Neural cell (in vitro differentiated cells): ENCODE measurements at regions not wholly inside any gene's neighbourhood (a gene's known extent, or its start where the extent isn't known, plus 50 kb on each side); places are given as distances from the start of the nearest gene placed in this dataset.

ENCODE experiments used
- H2AFZ ChIP-seq: fragments of 200-600, 300-800 bp; sonication (generic), shearing (Covaris generic); 2 replicates; pipeline ENCODE4 v1.6.0; 2014; ENCODE audit warnings: low read depth, mild to moderate bottlenecking, antibody characterized with exemption, low read length, moderate library complexity
- H3F3A ChIP-seq: fragments of 200-600 bp; shearing (Covaris generic); 2 replicates; pipeline ENCODE4 v1.6.1; 2016; ENCODE audit warnings: mild to moderate bottlenecking, moderate library complexity, mixed read lengths, antibody characterized with exemption, low read length; ENCODE audit not compliant: insufficient read depth, poor library complexity, severe bottlenecking
- H3K27ac ChIP-seq: fragments of 200-600, 300-800 bp; sonication (generic), shearing (Covaris generic); 2 replicates; pipeline ENCODE4 v1.5.1; 2014; ENCODE audit warnings: mild to moderate bottlenecking, low read length, moderate library complexity
- H3K27me3 ChIP-seq: fragments of 300-800, 200-600 bp; sonication (generic), shearing (Covaris generic); 2 replicates; pipeline ENCODE4 v1.6.0; 2014; ENCODE audit warnings: mild to moderate bottlenecking, low read depth, low read length, moderate library complexity; ENCODE audit not compliant: insufficient read depth
- H3K36me3 ChIP-seq: fragments of 300-800, 200-600 bp; sonication (generic), shearing (Covaris generic); 2 replicates; pipeline ENCODE4 v1.5.1; 2014; ENCODE audit warnings: mild to moderate bottlenecking, antibody characterized with exemption, low read length, moderate library complexity; ENCODE audit not compliant: insufficient read depth
- H3K4me2 ChIP-seq: fragments of 300-800, 200-600 bp; sonication (generic), shearing (Covaris generic); 2 replicates; pipeline ENCODE4 v1.6.0; 2014; ENCODE audit warnings: mild to moderate bottlenecking, low read length
- H3K4me3 ChIP-seq: fragments of 300-800, 200-600 bp; sonication (generic), shearing (Covaris generic); 2 replicates; pipeline ENCODE4 v1.5.1; 2014; ENCODE audit warnings: mild to moderate bottlenecking, low read length, moderate library complexity
- H3K79me2 ChIP-seq: fragments of 200-600 bp; shearing (Covaris generic); replicated peaks from 2 replicates; pipeline ENCODE4 v1.6.0; 2014; ENCODE audit warnings: mild to moderate bottlenecking, low read length, moderate library complexity; ENCODE audit not compliant: insufficient read depth
- H3K9ac ChIP-seq: fragments of 300-800, 200-600 bp; sonication (generic), shearing (Covaris generic); 2 replicates; pipeline ENCODE4 v1.6.1; 2016; ENCODE audit warnings: mild to moderate bottlenecking, low read length, mixed read lengths
- H3K9me2 ChIP-seq: fragments of 200-600 bp; shearing (Covaris generic); 2 replicates; pipeline ENCODE4 v1.6.1; 2016; ENCODE audit warnings: mild to moderate bottlenecking, low read length, mixed read lengths; ENCODE audit not compliant: insufficient read depth
- H3K9me3 ChIP-seq: fragments of 200-600, 300-800 bp; sonication (generic), shearing (Covaris generic); 2 replicates; pipeline ENCODE4 v1.6.1; 2016; ENCODE audit warnings: mild to moderate bottlenecking, mixed run types, low read length, moderate library complexity, mixed read lengths
- H4K20me1 ChIP-seq: fragments of 200-600 bp; shearing (Covaris generic); 2 replicates; pipeline ENCODE4 v1.6.1; 2016; ENCODE audit warnings: mild to moderate bottlenecking, mixed run types; ENCODE audit not compliant: insufficient read depth
- CTCF ChIP-seq: fragments of 450-650 bp; IDR thresholded peaks from 2 replicates; pipeline ENCODE4 v1.5.1; 2014; ENCODE audit warnings: antibody characterized with exemption, mild to moderate bottlenecking, moderate library complexity; ENCODE audit not compliant: poor library complexity, severe bottlenecking
- EP300 ChIP-seq: fragments of 450-650 bp; conservative IDR thresholded peaks from 2 replicates; pipeline ENCODE4 v1.6.1; 2014; ENCODE audit warnings: antibody characterized with exemption, mild to moderate bottlenecking, moderate library complexity; ENCODE audit not compliant: poor library complexity, severe bottlenecking
- EZH2 ChIP-seq: fragments of 200-600, 300-800 bp; shearing (Covaris generic), sonication (generic); IDR thresholded peaks from 2 replicates; pipeline ENCODE4 v1.6.1; 2014; ENCODE audit warnings: antibody characterized with exemption, low read length, borderline replicate concordance, mild to moderate bottlenecking; ENCODE audit not compliant: insufficient read depth, poor library complexity, severe bottlenecking
- MXI1 ChIP-seq: fragments of 450-650 bp; conservative IDR thresholded peaks from 2 replicates; pipeline ENCODE4 v1.6.1; 2014; ENCODE audit warnings: antibody characterized with exemption, mild to moderate bottlenecking; ENCODE audit not compliant: poor library complexity, severe bottlenecking
- POLR2AphosphoS5 ChIP-seq: IDR thresholded peaks from 2 replicates; pipeline ENCODE4 v1.6.1; 2012
- RAD21 ChIP-seq: fragments of 450-650 bp; conservative IDR thresholded peaks from 2 replicates; pipeline ENCODE4 v1.6.1; 2014; ENCODE audit warnings: antibody characterized with exemption, mild to moderate bottlenecking, moderate library complexity
- REST ChIP-seq: IDR thresholded peaks from 2 replicates; pipeline ENCODE4 v1.6.1; 2012; ENCODE audit warnings: borderline replicate concordance
- SMC3 ChIP-seq: fragments of 450-650 bp; conservative IDR thresholded peaks from 2 replicates; pipeline ENCODE4 v1.6.1; 2014; ENCODE audit warnings: antibody characterized with exemption, mild to moderate bottlenecking, moderate library complexity; ENCODE audit not compliant: poor library complexity
- TAF1 ChIP-seq: IDR thresholded peaks from 2 replicates; pipeline ENCODE4 v1.6.1; 2012; ENCODE audit warnings: low read depth

GRCh38 chr13:103521532-103521931 lies 455.3 kb upstream of the SLC10A2 start:
- H2AFZ ChIP-seq = no peak overlapping the region
- H3K4me2 ChIP-seq = no peak overlapping the region
- no peak overlapping the region for H3K9ac ChIP-seq

GRCh38 chr13:103517768-103518102 lies 451.5 kb upstream of the SLC10A2 start:
- no peak overlapping the region for H3K9ac ChIP-seq
- H4K20me1 ChIP-seq = no peaks in the 10 kb centered on the region
- H3F3A ChIP-seq = no peaks in the 10 kb centered on the region
- no peak overlapping the region for H3K4me3 ChIP-seq
- no peaks in the 10 kb centered on the region for H3K9me2 ChIP-seq
- H3K79me2 ChIP-seq = no peaks in the 10 kb centered on the region
- H3K36me3 ChIP-seq = no peaks in the 10 kb centered on the region
- no peak overlapping the region for H3K27ac ChIP-seq
- TF ChIP-seq TAF1 (no peak), SMC3 (no peak), MXI1 (no peak), CTCF (no peak), REST (no peak), EZH2 (no peak), POLR2AphosphoS5 (no peak), RAD21 (no peak)
- H3K4me2 ChIP-seq = no peak overlapping the region
- no peak overlapping the region for H2AFZ ChIP-seq
- H3K9me3 ChIP-seq = no peaks in the 10 kb centered on the region
- H3K27me3 ChIP-seq = no peaks in the 10 kb centered on the region

More at GRCh38 chr13:103521532-103521931, 455.3 kb upstream of the SLC10A2 start:
- H3K27ac ChIP-seq = no peak overlapping the region
- H3K36me3 ChIP-seq = no peaks in the 10 kb centered on the region
- H3F3A ChIP-seq = no peaks in the 10 kb centered on the region
- no peaks in the 10 kb centered on the region for H3K27me3 ChIP-seq
- H3K4me3 ChIP-seq = no peak overlapping the region
- H3K9me2 ChIP-seq = no peaks in the 10 kb centered on the region
- no peaks in the 10 kb centered on the region for H3K79me2 ChIP-seq
- no peak for TF ChIP-seq RAD21
- H3K9me3 ChIP-seq = no peaks in the 10 kb centered on the region
- no peaks in the 10 kb centered on the region for H4K20me1 ChIP-seq

- no peaks in the 10 kb centered on the region for H3K79me2 ChIP-seq
- H3K4me2 ChIP-seq = no peak overlapping the region
- no peak for TF ChIP-seq EP300
- TF ChIP-seq SMC3 = no peak
- TF ChIP-seq MXI1 = no peak
- no peak for TF ChIP-seq POLR2AphosphoS5
- no peak for TF ChIP-seq TAF1
- no peak for TF ChIP-seq RAD21
- TF ChIP-seq CTCF = no peak
- TF ChIP-seq REST = no peak
- no peak for TF ChIP-seq EZH2
- no peaks in the 10 kb centered on the region for H3F3A ChIP-seq
- H4K20me1 ChIP-seq = no peaks in the 10 kb centered on the region
- no peaks in the 10 kb centered on the region for H3K9me2 ChIP-seq
- no peak overlapping the region for H3K4me3 ChIP-seq
- no peaks in the 10 kb centered on the region for H3K36me3 ChIP-seq
- no peak overlapping the region for H3K27ac ChIP-seq
- H2AFZ ChIP-seq = no peak overlapping the region
- H3K9me3 ChIP-seq = no peaks in the 10 kb centered on the region
- no peak overlapping the region for H3K9ac ChIP-seq
- no peaks in the 10 kb centered on the region for H3K27me3 ChIP-seq
Observed at GRCh38 chr13:103517066-103517767, 451.0 kb upstream of the SLC10A2 start.
